PC-3 (cell line): ENCODE measurements at regions not wholly inside any gene's neighbourhood (a gene's known extent, or its start where the extent isn't known, plus 50 kb on each side); places are given as distances from the start of the nearest gene placed in this dataset.

Source experiments
- ATAC-seq: fragments of 200-7000 bp; cut with Tn5 transposase; 2 replicates; pipeline ENCODE4 v1.9.1; 2020; ENCODE audit warnings: mild to moderate bottlenecking, moderate library complexity
- BruUV-seq: library from RNA; stranded (reverse); fragments of 400-500 nt; replicated peaks from 2 replicates; lab custom pipeline; 2021; lab: Mats Ljungman, UMichigan
- CTCF ChIA-PET: fragments of 300-600 bp; sonication (Branson Sonifier 250); formaldehyde crosslinking; loops from one replicate; lab custom pipeline; 2022; ENCODE audit warnings: antibody characterized with exemption; lab: Charles Lee
- POLR2A ChIA-PET: fragments of 300-600 bp; sonication (Branson Sonifier 250); formaldehyde crosslinking; loops from one replicate; lab custom pipeline; 2022; ENCODE audit warnings: antibody characterized with exemption; ENCODE audit not compliant: unreplicated experiment; lab: Charles Lee
- DNase-seq: peaks from one replicate; pipeline ENCODE4 v3.0.0-alpha.2; 2015
- H2AFZ ChIP-seq: fragments of 300-600 bp; sonication (generic); 2 replicates; pipeline ENCODE4 v1.6.0; 2016; ENCODE audit warnings: antibody characterized with exemption, low read length
- H3F3A ChIP-seq: fragments of 300-600 bp; sonication (generic); one replicate; pipeline ENCODE4 v1.6.0; 2017; ENCODE audit warnings: antibody characterized with exemption, low read length, control low read depth, mild to moderate bottlenecking; ENCODE audit not compliant: unreplicated experiment
- H3K27ac ChIP-seq: fragments of 300-600 bp; sonication (generic); 2 replicates; pipeline ENCODE4 v1.5.1; 2016; ENCODE audit warnings: mild to moderate bottlenecking, low read length
- H3K27me3 ChIP-seq: fragments of 300-600 bp; sonication (generic); 2 replicates; pipeline ENCODE4 v1.6.1; 2016; ENCODE audit warnings: low read length, mixed read lengths
- H3K36me3 ChIP-seq: fragments of 300-600 bp; sonication (generic); 2 replicates; pipeline ENCODE4 v1.6.1; 2016; ENCODE audit warnings: low read depth, mixed run types, low read length, mixed read lengths
- H3K4me1 ChIP-seq: fragments of 300-600 bp; sonication (generic); 2 replicates; pipeline ENCODE4 v1.5.1; 2016; ENCODE audit warnings: low read length; ENCODE audit not compliant: insufficient read depth
- H3K4me2 ChIP-seq: fragments of 300-600 bp; sonication (generic); 2 replicates; pipeline ENCODE4 v1.6.0; 2016; ENCODE audit warnings: low read length
- H3K4me3 ChIP-seq: fragments of 300-600 bp; sonication (generic); 2 replicates; pipeline ENCODE4 v1.5.1; 2016; ENCODE audit warnings: mild to moderate bottlenecking, low read length, mixed read lengths
- H3K79me2 ChIP-seq: fragments of 300-600 bp; sonication (generic); 2 replicates; pipeline ENCODE4 v1.6.1; 2017; ENCODE audit warnings: low read length, mixed read lengths
- H3K9ac ChIP-seq: fragments of 300-600 bp; sonication (generic); 2 replicates; pipeline ENCODE4 v1.6.0; 2016; ENCODE audit warnings: mild to moderate bottlenecking, low read length
- H3K9me2 ChIP-seq: fragments of 300-600 bp; sonication (generic); replicated peaks from 2 replicates; pipeline ENCODE4 v1.6.1; 2016; ENCODE audit warnings: mixed run types, low read length, mixed read lengths
- H3K9me3 ChIP-seq: fragments of 300-600 bp; sonication (generic); 2 replicates; pipeline ENCODE4 v1.6.1; 2016; ENCODE audit warnings: low read length, mixed read lengths
- H4K20me1 ChIP-seq: fragments of 300-600 bp; sonication (generic); 2 replicates; pipeline ENCODE4 v1.6.1; 2016; ENCODE audit warnings: low read length, mixed read lengths
- CTCF ChIP-seq: fragments of 300-600 bp; sonication (generic); conservative IDR thresholded peaks from 2 replicates; pipeline ENCODE4 v1.5.1; 2017; ENCODE audit warnings: antibody characterized with exemption, low read depth, mild to moderate bottlenecking, low read length
- EZH2 ChIP-seq: fragments of 300-600 bp; sonication (generic); IDR thresholded peaks from one replicate; pipeline ENCODE4 v1.6.1; 2017; ENCODE audit warnings: antibody characterized with exemption, mild to moderate bottlenecking, low read length; ENCODE audit not compliant: unreplicated experiment
- EZH2phosphoT487 ChIP-seq: fragments of 300-600 bp; sonication (generic); IDR thresholded peaks from 2 replicates; pipeline ENCODE4 v1.6.1; 2018; ENCODE audit warnings: mild to moderate bottlenecking, antibody characterized with exemption, low read length, borderline replicate concordance
- intact Hi-C: fragments of 100-400 bp; cut with micrococcal nuclease; formaldehyde crosslinking; loops from 2 replicates; pipeline ENCODE4 v1.9.0; 2023

GRCh38 chr6:105745464-105746129, 340.5 kb upstream of the PRDM1 start:
- Histone ChIP-seq H3K27ac (no peak overlapping the region), H4K20me1 (no peaks in the 10 kb centered on the region), H3K36me3 (no peaks in the 10 kb centered on the region), H3K9me3 (no peaks in the 10 kb centered on the region), H3K4me1 (peaks cover 16% of the 10 kb centered on the region), H3F3A (no peaks in the 10 kb centered on the region), H3K4me2 (no peak overlapping the region), H3K4me3 (no peak overlapping the region), H2AFZ (no peak overlapping the region), H3K9ac (no peak overlapping the region), H3K79me2 (no peaks in the 10 kb centered on the region), H3K27me3 (no peaks in the 10 kb centered on the region), H3K9me2 (no peaks in the 10 kb centered on the region)
- TF ChIP-seq CTCF (no peak), EZH2phosphoT487 (no peak), EZH2 (no peak)
- no TSS peak for BruUV-seq
- no peak for ATAC-seq
- ChIA-PET POLR2A (no interaction called here), CTCF (no interaction called here)
- no peak for DNase-seq
- intact Hi-C loops, result no loop called here

GRCh38 chr6:105744815-105745214, 341.3 kb upstream of the PRDM1 start:
- Histone ChIP-seq H3K9me3 (no peaks in the 10 kb centered on the region), H3K4me1 (peaks cover 16% of the 10 kb centered on the region), H3K27me3 (no peaks in the 10 kb centered on the region), H3K9me2 (no peaks in the 10 kb centered on the region), H3K4me3 (no peak overlapping the region), H4K20me1 (no peaks in the 10 kb centered on the region), H3K9ac (no peak overlapping the region), H2AFZ (no peak overlapping the region), H3K4me2 (no peak overlapping the region), H3K27ac (no peak overlapping the region), H3K79me2 (no peaks in the 10 kb centered on the region), H3K36me3 (no peaks in the 10 kb centered on the region), H3F3A (no peaks in the 10 kb centered on the region)
- DNase-seq (no peak), ATAC-seq (no peak)
- intact Hi-C loops, result no loop called here
- ChIA-PET POLR2A (interaction anchor here (0.7 kb wide), 1 partner anchor 9 kb away, joined by 8 read pairs; no protein-coding TSS in a partner anchor), CTCF (no interaction called here)
- TF ChIP-seq EZH2phosphoT487, result no peak
- no peak for TF ChIP-seq EZH2
- TF ChIP-seq CTCF, result no peak
- BruUV-seq, result no TSS peak

- no peaks in the 10 kb centered on the region for H3F3A ChIP-seq
- ChIA-PET CTCF (no interaction called here), POLR2A (no interaction called here)
- no TSS peak for BruUV-seq
- H3K9me2 ChIP-seq, result no peaks in the 10 kb centered on the region
- H4K20me1 ChIP-seq, result no peaks in the 10 kb centered on the region
- intact Hi-C loops, result no loop called here
- ATAC-seq (no peak), DNase-seq (no peak)
- no peak overlapping the region for H3K9ac ChIP-seq
- TF ChIP-seq EZH2phosphoT487, result no peak
- no peak for TF ChIP-seq CTCF
- TF ChIP-seq EZH2, result no peak
- H3K27ac ChIP-seq, result no peak overlapping the region
- H3K27me3 ChIP-seq, result no peaks in the 10 kb centered on the region
- H3K36me3 ChIP-seq, result no peaks in the 10 kb centered on the region
- peaks cover 6% of the 10 kb centered on the region for H3K4me1 ChIP-seq
- no peaks in the 10 kb centered on the region for H3K79me2 ChIP-seq
- H3K4me2 ChIP-seq, result no peak overlapping the region
- no peak overlapping the region for H3K4me3 ChIP-seq
- no peak overlapping the region for H2AFZ ChIP-seq
- H3K9me3 ChIP-seq, result no peaks in the 10 kb centered on the region
These were observed 338.2 kb upstream of the PREP start for GRCh38 chr6:105740946-105741645.
